HG03108 (cell line): ENCODE measurements at regions not wholly inside any gene's neighbourhood (a gene's known extent, or its start where the extent isn't known, plus 50 kb on each side); places are given as distances from the start of the nearest gene placed in this dataset.
"Not testable (repeated sequence)": the region's sequence is repeated elsewhere in the genome, so short reads cannot be mapped to it uniquely, and the experiment has no call there.

ENCODE experiments used
- ATAC-seq: cut with Tn5 transposase; IDR thresholded peaks from one replicate; pipeline ENCODE4 v1.9.1; 2021; ENCODE audit warnings: moderate library complexity; ENCODE audit not compliant: unreplicated experiment

DNA sequence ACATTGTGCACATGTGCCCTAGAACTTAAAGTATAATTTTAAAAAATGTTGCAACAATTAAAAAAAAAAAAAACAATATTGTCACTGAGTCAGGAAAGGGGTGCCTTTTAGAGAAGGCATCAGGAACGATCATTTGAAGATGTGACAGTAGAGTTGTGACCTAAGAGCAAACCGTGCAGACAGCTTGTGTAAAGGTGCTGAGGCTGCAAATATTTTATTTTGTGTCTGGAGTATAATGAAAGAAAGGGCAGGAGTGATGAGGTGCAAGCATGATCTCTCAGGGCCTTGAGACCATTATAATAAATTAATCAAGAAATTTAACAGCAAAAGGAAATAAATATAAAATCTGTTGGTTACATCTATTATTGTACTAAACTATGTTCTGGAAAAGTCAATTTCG lies 1219.7 kb downstream of the OLFM4 start:
- ATAC-seq, result no peak

DNA sequence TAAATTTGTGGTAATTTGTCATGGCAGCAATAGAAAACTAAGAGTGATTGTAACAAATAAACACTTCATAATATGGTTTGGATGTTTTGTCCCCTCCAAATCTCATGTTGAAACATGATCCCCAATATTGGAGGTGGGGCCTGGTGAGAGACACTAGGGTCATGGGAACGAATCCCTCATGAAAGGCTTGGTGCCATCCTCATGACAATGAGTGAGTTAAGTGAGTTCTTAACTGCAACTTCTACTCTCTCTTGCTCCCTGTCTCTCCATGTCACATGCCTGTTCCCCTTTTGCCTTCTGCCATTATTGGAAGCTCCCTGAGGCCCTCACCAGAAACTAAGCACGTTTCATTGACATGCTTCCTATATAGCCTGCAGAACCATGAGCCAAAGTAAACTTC lies 1233.2 kb downstream of the OLFM4 start:
- no peak for ATAC-seq

DNA sequence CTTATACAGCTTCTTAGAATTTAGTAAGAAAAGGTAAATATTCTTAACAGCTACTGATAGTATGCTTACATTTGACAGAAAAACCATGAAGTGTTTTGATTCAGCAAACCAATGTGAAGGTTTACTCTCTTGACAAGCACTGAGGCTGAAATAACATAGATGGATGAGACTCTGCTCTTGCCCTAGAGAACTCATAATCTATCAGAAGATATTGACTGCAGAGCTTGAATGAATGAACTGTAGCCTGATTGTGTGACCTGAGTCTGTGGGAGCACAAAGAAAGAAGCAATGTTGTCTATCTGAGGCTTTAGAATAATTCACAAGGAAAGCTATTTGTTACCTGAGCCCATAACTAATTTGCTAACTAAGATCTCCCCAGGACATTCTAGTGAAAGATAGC lies 1235.3 kb downstream of the OLFM4 start:
- ATAC-seq, result no peak

GRCh38 chr13:54267253-54267668 lies 1238.6 kb downstream of the OLFM4 start:
- not testable (repeated sequence) for ATAC-seq

DNA sequence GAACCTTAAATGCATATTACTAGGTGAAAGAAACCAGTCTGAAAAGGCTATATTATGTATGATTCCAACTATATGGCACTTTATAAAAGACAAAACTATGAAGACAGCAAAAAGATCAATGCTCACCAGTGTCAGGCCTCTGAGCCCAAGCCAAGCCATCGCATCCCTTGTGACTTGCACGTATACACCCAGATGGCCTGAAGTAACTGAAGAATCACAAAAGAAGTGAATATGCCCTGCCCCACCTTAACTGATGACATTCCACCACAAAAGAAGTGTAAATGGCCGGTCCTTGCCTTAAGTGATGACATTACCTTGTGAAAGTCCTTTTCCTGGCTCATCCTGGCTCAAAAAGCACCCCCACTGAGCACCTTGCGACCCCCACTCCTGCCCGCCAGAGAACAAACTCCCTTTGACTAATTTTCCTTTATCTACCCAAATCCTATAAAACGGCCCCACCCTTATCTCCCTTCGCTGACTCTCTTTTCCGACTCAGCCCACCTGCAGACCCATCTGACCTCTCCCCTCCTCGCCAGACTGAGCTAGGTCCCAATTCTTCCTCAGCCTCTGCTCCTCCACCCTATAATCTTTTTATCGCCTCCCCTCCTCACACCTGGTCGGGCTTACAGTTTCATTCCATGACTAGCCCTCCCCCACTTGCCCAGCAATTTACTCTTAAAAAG lies 1239.5 kb downstream of the OLFM4 start:
- ATAC-seq, result not testable (repeated sequence)

GRCh38 chr13:54287062-54287764 lies 1258.6 kb downstream of the OLFM4 start:
- ATAC-seq, result no peak

DNA sequence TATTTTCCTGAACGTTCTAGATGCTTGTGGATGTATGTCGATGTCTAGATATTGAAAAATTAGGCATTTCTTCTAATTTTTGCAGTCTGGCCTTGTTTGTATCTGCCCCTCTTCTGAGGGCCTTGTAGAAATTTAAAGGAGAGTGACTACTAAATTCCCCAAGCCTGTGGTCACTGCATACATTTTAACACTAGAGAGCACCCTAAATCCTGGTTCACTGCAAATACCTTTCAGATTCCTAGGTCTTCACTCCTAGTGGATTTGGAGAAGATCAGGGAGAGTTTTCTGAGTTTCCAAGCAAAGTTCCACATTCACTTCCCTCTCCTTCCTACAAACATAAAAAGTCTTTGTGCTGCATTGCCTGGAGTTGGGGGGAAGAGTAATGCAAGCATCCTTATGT lies 1272.5 kb downstream of the OLFM4 start:
- ATAC-seq, result no peak

DNA sequence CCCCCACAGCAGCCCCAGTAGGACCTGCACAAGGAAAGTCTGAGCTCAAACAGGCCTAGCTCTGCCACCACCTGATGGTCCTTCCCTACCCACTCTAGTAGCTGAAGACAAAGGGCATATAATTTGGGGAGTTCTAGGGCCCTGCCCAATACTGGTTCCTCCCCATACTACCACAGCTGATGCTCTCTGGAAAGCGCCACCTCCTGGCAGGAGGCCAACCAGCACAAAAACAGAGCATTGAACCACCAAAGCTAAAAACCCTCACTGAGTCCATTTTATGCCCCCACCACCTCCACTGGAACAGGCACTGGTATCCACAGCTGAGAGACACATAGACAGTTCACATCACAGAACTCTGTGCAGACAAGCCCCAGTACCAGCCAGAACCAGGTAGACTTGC lies 1276.8 kb downstream of the OLFM4 start:
- ATAC-seq, result no peak

DNA sequence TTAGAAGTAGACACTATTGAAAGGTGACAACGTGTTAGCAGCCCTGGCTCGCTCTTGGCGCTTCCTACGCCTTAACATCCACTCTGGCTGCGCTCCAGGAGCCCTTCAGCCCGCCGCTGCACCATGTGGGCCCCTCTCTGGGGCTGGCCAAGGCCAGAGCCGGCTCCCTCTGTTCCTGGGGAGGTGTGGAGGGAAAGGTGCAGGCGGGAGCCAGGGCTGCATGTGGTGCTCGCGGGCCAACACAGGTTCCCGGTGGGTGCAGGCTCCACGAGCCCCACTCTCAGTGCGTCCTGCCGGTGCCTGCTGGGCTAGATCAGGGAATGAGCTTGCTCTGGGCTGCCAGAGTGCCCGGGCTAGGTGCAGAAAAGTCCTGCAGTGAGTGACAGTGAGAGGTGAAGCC lies 1284.3 kb downstream of the OLFM4 start:
- no peak for ATAC-seq

GRCh38 chr13:54317722-54318121 lies 1289.1 kb downstream of the OLFM4 start:
- ATAC-seq, result no peak

DNA sequence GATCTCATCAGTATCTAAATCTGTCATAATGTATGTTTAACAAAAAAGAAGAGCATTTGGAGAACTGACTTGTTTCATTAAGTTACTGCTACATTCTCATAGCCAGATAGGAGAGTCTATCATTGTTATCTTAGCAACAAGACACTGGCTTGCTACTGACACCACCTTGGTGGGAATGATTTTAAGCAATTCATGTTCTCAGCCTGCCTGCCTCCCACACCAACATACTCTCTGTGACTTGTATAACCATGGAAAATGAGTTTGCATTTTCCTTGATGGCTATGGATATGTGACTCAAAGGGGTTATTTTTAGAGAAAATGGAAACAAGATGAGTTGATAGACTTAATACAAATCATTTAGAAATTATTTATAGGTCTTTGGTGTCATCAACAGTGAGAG lies 1308.9 kb downstream of the OLFM4 start:
- ATAC-seq, result no peak

- no peak for ATAC-seq
These were observed 1318.9 kb downstream of the OLFM4 start for GRCh38 chr13:54347531-54347930.

DNA sequence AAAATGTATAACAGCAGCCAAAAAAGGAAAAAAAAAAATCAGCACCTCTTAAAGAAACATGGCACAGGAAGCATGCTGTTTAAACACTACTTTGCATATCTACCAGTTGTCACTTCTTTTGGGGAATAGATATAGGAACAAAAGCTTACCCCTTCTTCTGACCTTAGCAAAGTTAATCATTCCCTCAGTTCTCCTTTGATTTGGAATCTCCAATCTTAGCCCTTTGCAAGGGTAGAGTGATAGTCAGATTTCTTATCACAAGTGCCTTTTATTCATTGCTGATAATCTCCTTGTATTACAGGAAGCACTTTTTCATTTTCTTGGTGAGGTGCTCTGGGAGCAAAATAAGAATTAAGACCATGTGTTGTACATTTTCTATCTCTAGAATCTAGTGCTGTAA lies 1327.6 kb downstream of the OLFM4 start:
- no peak for ATAC-seq

DNA sequence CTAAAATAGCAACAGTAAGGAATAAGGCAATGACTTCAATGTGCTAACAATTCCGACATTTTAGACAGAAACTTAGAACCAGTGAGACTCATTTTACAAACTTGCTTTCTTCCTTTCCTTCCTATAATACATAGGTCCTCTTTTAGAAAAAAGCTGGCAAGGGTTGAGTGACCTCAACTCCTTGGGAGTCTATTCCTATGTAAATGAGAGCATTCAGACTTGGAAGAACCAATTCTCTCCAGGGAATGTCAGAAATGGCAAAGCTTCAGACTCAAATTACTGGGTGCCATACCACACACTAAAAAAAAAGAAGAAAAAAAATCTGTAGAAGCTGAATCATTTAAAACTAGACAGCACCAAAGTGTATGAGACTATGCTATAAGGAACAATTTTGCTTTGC lies 1328.2 kb downstream of the OLFM4 start:
- no peak for ATAC-seq

DNA sequence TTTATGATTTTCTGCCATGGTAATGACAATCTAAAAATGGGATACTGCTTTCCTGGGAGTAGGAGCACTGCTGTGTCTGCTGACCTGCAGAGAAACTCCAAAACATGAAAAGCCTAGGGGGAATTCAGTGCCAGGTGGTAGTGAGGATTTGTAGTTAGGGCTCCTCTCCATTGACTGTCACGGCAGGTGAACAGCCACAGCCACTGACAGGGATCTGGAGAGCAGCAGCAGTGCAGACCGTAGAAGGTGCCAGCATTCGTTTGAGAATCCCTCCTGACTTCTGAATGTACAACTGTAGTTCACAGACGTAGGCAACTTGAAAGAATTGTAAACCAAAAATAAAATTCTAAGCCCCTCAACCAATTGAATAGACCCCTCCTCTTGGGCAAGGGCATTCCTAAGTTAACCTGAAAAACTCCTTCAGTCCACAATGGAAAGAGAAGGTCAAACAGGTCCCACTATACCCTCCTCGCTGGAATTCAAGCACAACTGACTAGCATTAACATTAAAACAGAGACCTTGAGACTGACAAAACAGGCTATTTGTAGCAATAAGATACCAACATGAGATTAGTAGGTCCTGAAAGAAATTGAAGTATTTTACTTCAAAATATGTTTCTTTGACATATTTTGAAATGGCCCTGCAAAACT lies 1328.8 kb downstream of the OLFM4 start:
- ATAC-seq, result no peak

- no peak for ATAC-seq
These were observed 1332.8 kb downstream of the OLFM4 start for GRCh38 chr13:54361460-54361859.

- ATAC-seq, result no peak
These were observed 1338.1 kb downstream of the OLFM4 start for GRCh38 chr13:54366728-54367127.

DNA sequence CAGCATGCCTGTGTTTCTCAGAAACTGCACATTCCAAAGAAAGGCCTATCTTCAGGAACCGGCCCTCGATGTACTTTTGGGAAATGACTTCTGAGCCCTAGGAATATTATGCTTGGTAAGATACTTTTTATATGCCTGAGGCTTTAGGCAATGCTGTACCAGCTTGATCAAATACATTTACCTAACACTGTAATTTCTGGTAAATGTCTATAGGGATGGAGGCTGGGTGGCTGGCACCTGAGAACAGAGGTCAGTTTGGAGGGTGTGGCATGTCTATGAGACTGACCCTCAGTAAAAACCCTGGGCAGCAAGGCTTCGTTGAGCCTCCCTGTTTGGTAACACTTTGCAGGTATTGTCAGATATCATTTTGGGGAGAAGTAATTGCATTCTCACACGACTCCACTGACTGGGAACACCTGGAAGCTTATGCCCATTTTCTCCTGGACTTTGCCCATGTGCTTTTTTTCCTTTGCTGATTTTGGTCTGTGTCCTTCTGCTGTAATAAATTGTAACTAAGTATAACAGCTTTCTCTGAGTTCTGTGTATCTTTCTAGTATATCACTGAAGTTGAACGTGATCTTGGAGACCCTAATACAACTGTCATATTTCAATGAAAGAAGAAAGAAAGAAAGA lies 1339.1 kb downstream of the OLFM4 start:
- ATAC-seq, result no peak

DNA sequence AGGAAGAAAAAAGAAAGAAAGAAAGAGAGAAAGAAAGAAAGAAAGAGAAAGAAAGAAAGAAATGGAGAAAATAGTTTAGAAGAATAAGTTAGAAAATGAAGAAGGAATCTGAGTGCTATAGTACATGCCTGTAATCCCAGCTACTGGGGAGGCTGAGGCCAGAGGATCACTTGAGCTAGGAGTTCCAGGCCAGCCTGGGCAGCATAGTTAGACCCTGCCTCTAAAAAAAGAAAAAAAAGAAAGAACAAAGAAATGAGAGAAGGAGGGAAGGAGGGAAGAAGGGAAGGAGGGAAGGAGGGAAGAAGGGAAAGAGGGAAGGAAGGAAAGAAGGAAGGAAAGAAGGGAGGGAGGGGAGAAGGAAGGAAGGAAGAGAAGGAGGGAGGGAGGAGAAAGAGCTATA lies 1339.8 kb downstream of the OLFM4 start:
- ATAC-seq, result no peak

- no peak for ATAC-seq
These were observed 1344.6 kb downstream of the OLFM4 start for GRCh38 chr13:54373211-54373610.

DNA sequence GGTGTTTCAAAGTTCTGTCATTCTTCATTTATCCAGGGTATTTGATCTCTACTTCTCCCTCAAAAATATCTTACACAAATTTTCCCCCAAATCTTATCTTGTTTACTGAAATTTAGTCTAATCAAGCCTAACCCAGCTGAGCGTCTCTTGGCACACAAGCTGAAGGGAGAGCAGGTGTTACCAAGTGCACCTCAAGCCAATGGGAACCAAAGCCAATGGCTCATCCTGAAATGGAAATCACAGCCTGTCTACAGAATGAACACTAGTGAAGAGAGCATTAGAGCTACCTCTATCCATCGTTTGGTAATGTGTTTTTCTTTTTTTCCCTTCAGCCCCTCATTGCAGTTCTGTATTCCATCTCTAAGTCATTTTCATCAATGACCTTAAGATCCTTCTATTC lies 1350.8 kb downstream of the OLFM4 start:
- ATAC-seq, result no peak

- ATAC-seq, result no peak
These were observed 1355.0 kb downstream of the OLFM4 start for GRCh38 chr13:54383604-54384003.
